ENCODE measurements at regions not wholly inside any gene's neighbourhood (a gene's known extent, or its start where the extent isn't known, plus 50 kb on each side); places are given as distances from the start of the nearest gene placed in this dataset.

GRCh38 chr12:115158816-115159215 lies 474.8 kb upstream of the TBX3 start:
- Histone ChIP-seq H3K27ac (ENCODE audit: low read length) (no peak overlapping the region), H3K4me3 (ENCODE audit: low read length) (no peak overlapping the region), H3K9me3 (ENCODE audit: low read length) (no peaks in the 10 kb centered on the region), H3K79me2 (replicated peaks; ENCODE audit: insufficient read depth, low read length) (no peaks in the 10 kb centered on the region), H3K9ac (ENCODE audit: low read length) (no peak overlapping the region), H3K9me2 (ENCODE audit: insufficient read depth, low read length) (no peaks in the 10 kb centered on the region), H3K36me3 (ENCODE audit: insufficient read depth, low read length) (no peaks in the 10 kb centered on the region), H4K20me1 (ENCODE audit: insufficient read depth) (no peaks in the 10 kb centered on the region), H3F3A (ENCODE audit: insufficient read depth, low read length, poor library complexity, severe bottlenecking) (peaks cover 11% of the 10 kb centered on the region), H2AFZ (ENCODE audit: low read depth, low read length) (no peak overlapping the region), H3K4me2 (ENCODE audit: low read length) (no peak overlapping the region), H3K27me3 (ENCODE audit: insufficient read depth, low read depth, low read length) (no peaks in the 10 kb centered on the region)
- TF ChIP-seq EP300 (conservative IDR thresholded peaks at IDR 0.05; ENCODE audit: poor library complexity, severe bottlenecking) (no peak), RAD21 (conservative IDR thresholded peaks at IDR 0.05) (no peak), SMC3 (conservative IDR thresholded peaks at IDR 0.05; ENCODE audit: poor library complexity) (no peak), REST (IDR thresholded peaks at IDR 0.05; ENCODE audit: borderline replicate concordance) (no peak), CTCF (IDR thresholded peaks at IDR 0.05; ENCODE audit: poor library complexity, severe bottlenecking) (no peak), POLR2AphosphoS5 (IDR thresholded peaks at IDR 0.05) (no peak), EZH2 (IDR thresholded peaks at IDR 0.05; ENCODE audit: borderline replicate concordance, insufficient read depth, low read length, poor library complexity, severe bottlenecking) (no peak), MXI1 (conservative IDR thresholded peaks at IDR 0.05; ENCODE audit: poor library complexity, severe bottlenecking) (no peak), TAF1 (IDR thresholded peaks at IDR 0.05; ENCODE audit: low read depth) (no peak)

DNA sequence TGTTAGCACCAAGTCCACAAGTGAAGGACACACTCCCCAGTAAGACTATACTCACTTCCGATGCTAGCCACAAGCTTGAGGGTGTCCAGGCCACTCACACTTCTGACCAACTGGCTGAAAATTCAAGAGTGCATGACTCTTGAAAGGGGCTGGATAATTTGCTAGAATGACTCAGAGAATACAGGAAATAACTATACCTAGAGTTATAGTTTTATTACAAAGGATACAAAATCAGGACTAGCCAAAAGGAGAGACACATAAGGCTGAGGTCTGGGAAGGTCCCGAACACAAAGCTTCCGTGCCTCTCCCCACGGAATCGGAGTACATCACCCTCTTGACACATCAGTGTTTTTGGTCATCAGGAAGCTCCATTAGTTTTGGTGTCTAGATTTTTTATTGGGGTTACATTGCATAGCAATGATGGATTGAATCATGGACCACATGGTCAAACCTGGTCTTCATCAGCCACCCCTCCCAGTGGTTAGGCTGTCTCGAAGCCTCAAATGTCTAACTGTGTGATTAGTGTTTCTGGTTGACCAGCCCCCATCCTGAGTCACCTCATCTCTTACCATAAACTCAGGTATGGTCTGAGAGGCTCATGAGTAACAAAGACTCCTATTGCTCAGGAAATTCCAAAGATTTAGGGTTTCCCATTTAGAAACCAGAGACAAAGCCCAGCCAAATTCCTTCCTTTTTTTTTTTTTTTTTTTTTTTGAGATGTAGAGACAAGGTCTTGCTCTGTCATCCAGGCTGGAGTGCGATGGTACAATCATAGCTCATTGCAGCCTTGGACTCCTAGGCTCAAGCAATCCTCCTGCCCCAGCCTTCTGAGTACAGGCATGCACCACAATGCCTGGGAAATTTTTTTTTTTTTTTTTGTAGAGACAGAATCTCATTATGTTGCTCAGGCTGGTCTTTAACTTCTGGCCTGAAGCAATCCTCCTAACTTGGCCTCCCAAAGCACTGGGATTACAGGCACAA lies 472.0 kb upstream of the TBX3 start:
- H4K20me1 ChIP-seq (ENCODE audit: insufficient read depth) = no peaks in the 10 kb centered on the region
- TF ChIP-seq REST (IDR thresholded peaks at IDR 0.05; ENCODE audit: borderline replicate concordance) = no peak
- TF ChIP-seq RAD21 (conservative IDR thresholded peaks at IDR 0.05) = no peak
- no peak for TF ChIP-seq TAF1 (IDR thresholded peaks at IDR 0.05; ENCODE audit: low read depth)
- no peak for TF ChIP-seq EP300 (conservative IDR thresholded peaks at IDR 0.05; ENCODE audit: poor library complexity, severe bottlenecking)
- TF ChIP-seq POLR2AphosphoS5 (IDR thresholded peaks at IDR 0.05) = no peak
- H3K36me3 ChIP-seq (ENCODE audit: insufficient read depth, low read length) = no peaks in the 10 kb centered on the region
- H3K4me2 ChIP-seq (ENCODE audit: low read length) = no peak overlapping the region
- no peaks in the 10 kb centered on the region for H3K79me2 ChIP-seq (replicated peaks; ENCODE audit: insufficient read depth, low read length)
- no peaks in the 10 kb centered on the region for H3K9me3 ChIP-seq (ENCODE audit: low read length)
- H3K4me3 ChIP-seq (ENCODE audit: low read length) = no peak overlapping the region
- no peaks in the 10 kb centered on the region for H3K9me2 ChIP-seq (ENCODE audit: insufficient read depth, low read length)
- H3F3A ChIP-seq (ENCODE audit: insufficient read depth, low read length, poor library complexity, severe bottlenecking) = peaks cover 5% of the 10 kb centered on the region
- no peak overlapping the region for H2AFZ ChIP-seq (ENCODE audit: low read depth, low read length)
- no peak overlapping the region for H3K27ac ChIP-seq (ENCODE audit: low read length)
- no peaks in the 10 kb centered on the region for H3K27me3 ChIP-seq (ENCODE audit: insufficient read depth, low read depth, low read length)
- H3K9ac ChIP-seq (ENCODE audit: low read length) = no peak overlapping the region
